GM21515 (cell line): ENCODE measurements at regions not wholly inside any gene's neighbourhood (a gene's known extent, or its start where the extent isn't known, plus 50 kb on each side); places are given as distances from the start of the nearest gene placed in this dataset.

ENCODE experiments used
- ATAC-seq: cut with Tn5 transposase; IDR thresholded peaks from one replicate; pipeline ENCODE4 v1.9.1; 2021; ENCODE audit not compliant: unreplicated experiment

- no peak for ATAC-seq
These were observed 69.2 kb upstream of the TMC3 start for GRCh38 chr15:81443040-81443820.

GRCh38 chr15:81442454-81442853, 68.4 kb upstream of the TMC3 start:
- ATAC-seq, result no peak

DNA sequence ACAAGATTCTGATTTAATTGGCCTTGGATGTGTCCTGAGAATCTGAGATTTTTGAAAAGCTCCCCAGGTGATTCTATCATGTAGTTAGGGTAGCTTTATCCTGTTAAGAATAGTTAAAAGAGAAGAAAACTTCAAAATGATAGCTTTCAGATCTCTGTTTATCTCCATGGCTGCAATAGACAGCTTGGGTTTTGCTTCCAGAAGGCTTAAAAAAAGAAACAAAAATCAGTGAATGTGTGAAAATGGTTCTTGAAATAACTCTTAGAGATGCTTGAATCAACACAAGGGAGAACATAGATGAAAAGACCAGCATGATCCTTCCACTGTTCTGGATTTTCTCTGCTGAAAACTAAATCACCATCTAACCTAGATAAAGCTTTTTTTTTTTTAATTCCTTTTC, 60.8 kb upstream of the TMC3 start:
- ATAC-seq, result no peak

DNA sequence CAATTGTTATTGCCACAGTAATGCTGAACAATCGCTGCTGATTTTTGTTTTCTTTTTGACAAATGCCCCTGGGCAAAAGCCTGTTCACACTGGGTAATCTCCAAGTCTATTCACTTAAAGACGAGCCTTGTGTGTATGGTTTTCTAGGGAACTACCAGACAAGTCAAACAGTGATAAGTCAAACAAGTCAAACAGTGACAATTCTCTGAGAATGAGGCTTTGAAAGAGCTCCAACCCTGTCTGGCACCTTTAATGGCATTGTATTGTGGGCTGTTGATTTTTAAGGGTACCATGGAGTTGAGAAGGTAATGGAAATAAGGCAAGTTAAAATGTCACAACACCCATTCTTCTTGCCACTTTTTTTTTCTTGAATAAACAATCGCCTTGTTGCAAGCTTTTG, 59.4 kb upstream of the TMC3 start:
- no peak for ATAC-seq

DNA sequence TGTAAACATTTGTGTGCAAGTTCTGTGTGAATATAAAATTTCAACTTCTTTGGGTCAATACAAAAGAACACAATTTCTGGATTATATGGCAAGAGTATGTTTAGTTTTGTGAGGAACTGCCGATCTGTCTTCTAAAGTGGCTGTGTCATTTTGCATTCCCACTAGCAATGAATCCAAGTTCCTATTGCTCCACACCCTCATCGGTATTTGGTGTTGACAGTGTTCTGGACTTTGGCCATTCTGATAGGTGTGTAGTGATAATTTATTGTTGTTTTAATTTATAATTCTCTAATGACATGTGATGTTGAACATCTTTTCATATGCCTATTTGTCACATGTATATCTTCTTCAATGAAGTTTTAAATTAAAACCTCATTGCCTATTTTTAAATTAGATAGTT, 58.2 kb upstream of the TMC3 start:
- ATAC-seq, result no peak

- ATAC-seq, result no peak
These were observed 53.2 kb upstream of the TMC3 start for GRCh38 chr15:81427176-81427575.

DNA sequence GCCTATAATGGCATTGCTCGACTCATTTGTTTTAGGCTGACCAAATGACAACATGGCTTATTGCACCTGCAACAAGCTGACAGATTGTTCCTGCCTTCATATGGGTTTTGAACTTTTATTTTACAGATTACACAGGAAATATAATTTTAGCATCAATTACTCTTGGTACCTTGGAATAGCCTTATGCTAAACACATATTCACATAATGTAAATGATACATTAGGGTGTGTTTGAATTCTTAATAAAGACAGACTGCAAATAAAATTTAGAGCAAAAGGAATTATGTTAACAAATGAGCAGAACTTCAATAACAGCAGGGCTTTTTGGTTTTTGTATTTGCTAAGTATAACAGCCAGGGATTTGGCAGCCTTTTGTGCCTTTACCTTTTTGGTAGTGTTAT, 51.9 kb upstream of the TMC3 start:
- no peak for ATAC-seq
